ENCODE measurements at regions not wholly inside any gene's neighbourhood (a gene's known extent, or its start where the extent isn't known, plus 50 kb on each side); places are given as distances from the start of the nearest gene placed in this dataset.

- TF ChIP-seq CTCF (conservative IDR thresholded peaks at IDR 0.05) = no peak
- no peak for TF ChIP-seq ZFX (IDR thresholded peaks at IDR 0.05)
Measured at GRCh38 chr17:63151941-63152523, 186.0 kb downstream of the TANC2 start.

Measured in C4-2B (cell line).